Endothelial cell of umbilical vein (primary cell): ENCODE measurements at regions not wholly inside any gene's neighbourhood (a gene's known extent, or its start where the extent isn't known, plus 50 kb on each side); places are given as distances from the start of the nearest gene placed in this dataset.

Experiments used
- CTCF ChIP-seq, 2 donors: IDR thresholded peaks; 1 replicate in 1 of 2; 2 replicates in 1 of 2; pipeline ENCODE4 v1.5.1; 2011; ENCODE audit warnings: low read length in 2 of 2, mild to moderate bottlenecking in 2 of 2, moderate library complexity in 2 of 2, control low read depth in 1 of 2, inconsistent platforms in 1 of 2, low read depth in 1 of 2; ENCODE audit not compliant: insufficient read depth in 1 of 2; ENCODE audit errors: extremely low read depth in 1 of 2
- EZH2 ChIP-seq: IDR thresholded peaks from 2 replicates; pipeline ENCODE4 v1.6.1; 2012; ENCODE audit warnings: borderline replicate concordance, low read depth, mild to moderate bottlenecking, moderate library complexity, low read length, inconsistent platforms; ENCODE audit not compliant: severe bottlenecking
- GATA2 ChIP-seq: IDR thresholded peaks from 2 replicates; pipeline ENCODE4 v1.7.0; 2011; ENCODE audit warnings: low read depth, mild to moderate bottlenecking, moderate library complexity, mixed read lengths, low read length; ENCODE audit not compliant: insufficient read length, insufficient read depth
- MAX ChIP-seq: IDR thresholded peaks from 2 replicates; pipeline ENCODE4 v1.6.1; 2011; ENCODE audit not compliant: insufficient read depth, insufficient read length
- POLR2A ChIP-seq: IDR thresholded peaks from 2 replicates; pipeline ENCODE4 v1.6.1; 2012; ENCODE audit warnings: low read depth, mild to moderate bottlenecking, control low read depth, low read length
- POLR2AphosphoS5 ChIP-seq: IDR thresholded peaks from 2 replicates; pipeline ENCODE4 v1.6.1; 2012; ENCODE audit warnings: low read depth, mild to moderate bottlenecking, control low read depth, low read length, moderate library complexity; ENCODE audit not compliant: insufficient read depth

- TF ChIP-seq POLR2AphosphoS5 = no peak
- TF ChIP-seq EZH2 = no peak
- no peak for TF ChIP-seq CTCF (IDR thresholded peaks at IDR 0.05; ENCODE audit: extremely low read depth in 1 of 2, insufficient read depth in 1 of 2, low read depth in 1 of 2, low read length in 2 of 2)
- no peak for TF ChIP-seq POLR2A
- no peak for TF ChIP-seq GATA2
- TF ChIP-seq MAX = no peak
These were observed 96.3 kb downstream of the B3GNT2 start for GRCh38 chr2:62292190-62292589.
